DMS 273 treated with DMSO at 0.1 percent for 48 hours (cell line): ENCODE measurements at regions not wholly inside any gene's neighbourhood (a gene's known extent, or its start where the extent isn't known, plus 50 kb on each side); places are given as distances from the start of the nearest gene placed in this dataset.
"Not testable (repeated sequence)": the region's sequence is repeated elsewhere in the genome, so short reads cannot be mapped to it uniquely, and the experiment has no call there.

Experiments
- DNase-seq: peaks from one replicate; lab custom pipeline; 2025; lab: John Stamatoyannopoulos, UW

- DNase-seq = not testable (repeated sequence)
Observed at GRCh38 chr13:74718232-74718842, 584.1 kb upstream of the KLF12 start.

DNA sequence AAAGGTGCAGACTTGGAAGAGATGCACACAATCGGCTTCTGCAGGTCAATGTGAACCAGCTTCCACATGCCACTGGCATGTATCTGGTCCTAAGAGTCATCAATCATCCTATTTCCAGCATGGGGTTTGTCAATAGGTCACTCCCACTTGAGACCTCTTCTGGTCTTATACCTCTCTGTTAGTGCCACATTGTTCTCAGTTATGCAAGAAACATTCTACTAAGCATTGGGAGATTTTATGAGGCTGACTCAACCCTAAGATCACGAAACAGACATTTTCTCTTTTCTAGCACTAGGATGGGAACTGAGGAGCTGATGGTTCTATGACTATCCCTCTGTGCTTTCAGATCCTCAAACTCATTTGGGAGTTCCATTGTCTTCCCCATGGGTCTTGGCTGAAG lies 581.5 kb upstream of the KLF12 start:
- no peak for DNase-seq

DNA sequence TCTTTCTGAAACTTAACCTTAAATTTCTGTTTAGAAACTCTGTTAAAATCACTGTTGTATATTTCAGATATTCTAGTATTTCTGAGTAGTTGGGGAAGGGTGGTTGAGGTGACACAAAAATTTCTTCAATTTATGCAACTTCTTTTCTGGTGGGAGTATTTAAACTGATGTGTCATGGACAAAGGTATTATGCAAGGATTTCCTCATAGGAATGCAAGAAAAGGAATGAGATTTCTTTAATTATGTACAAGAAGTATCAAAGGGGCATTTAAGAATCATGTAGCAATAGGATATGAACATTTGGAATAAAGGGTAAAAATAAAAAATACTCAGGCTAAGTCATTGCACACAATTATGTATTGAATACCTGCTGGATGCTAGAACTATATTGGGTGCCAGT lies 575.8 kb upstream of the KLF12 start:
- no peak for DNase-seq

GRCh38 chr13:74709226-74709625 lies 575.0 kb upstream of the KLF12 start:
- DNase-seq = no peak

- DNase-seq = no peak
Observed at GRCh38 chr13:74708629-74709028, 574.4 kb upstream of the KLF12 start.

- no peak for DNase-seq
Observed at GRCh38 chr13:74707291-74707690, 573.1 kb upstream of the KLF12 start.

DNA sequence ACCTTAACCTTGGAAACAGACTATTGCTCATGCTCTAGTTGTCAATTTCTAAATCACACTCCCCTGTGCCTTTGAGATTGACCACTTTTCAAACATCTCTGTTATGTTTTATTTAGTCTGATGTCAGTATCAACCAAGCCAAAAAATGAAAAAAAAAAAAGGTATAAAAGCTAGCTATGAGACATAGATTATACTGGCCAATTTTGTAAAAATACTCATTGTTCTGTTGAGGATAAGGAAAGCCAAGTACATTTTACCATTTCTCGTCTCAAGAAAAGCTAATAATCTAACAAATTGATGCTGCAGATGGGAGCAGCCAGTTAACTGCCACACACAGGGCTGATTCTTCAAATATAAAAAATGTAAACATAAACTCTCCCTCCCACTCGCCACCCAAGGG lies 572.6 kb upstream of the KLF12 start:
- no peak for DNase-seq

DNA sequence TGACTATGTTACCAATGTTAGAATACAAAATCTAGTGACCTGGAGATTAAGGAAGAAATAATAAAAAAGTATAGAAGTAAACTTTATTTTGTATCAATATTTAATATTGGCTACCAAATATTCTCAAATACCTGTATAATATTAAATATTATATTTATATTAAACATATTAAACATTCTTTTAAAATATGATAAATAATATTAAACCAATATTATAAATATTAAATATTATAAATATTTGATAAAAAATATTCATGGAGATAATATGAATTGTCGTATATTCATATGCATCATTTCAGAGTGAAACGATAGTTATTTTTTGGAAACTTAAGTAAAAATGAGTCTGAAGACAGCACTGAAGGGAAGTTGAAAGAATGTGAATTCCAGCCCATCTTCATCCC lies 571.2 kb upstream of the KLF12 start:
- no peak for DNase-seq

DNA sequence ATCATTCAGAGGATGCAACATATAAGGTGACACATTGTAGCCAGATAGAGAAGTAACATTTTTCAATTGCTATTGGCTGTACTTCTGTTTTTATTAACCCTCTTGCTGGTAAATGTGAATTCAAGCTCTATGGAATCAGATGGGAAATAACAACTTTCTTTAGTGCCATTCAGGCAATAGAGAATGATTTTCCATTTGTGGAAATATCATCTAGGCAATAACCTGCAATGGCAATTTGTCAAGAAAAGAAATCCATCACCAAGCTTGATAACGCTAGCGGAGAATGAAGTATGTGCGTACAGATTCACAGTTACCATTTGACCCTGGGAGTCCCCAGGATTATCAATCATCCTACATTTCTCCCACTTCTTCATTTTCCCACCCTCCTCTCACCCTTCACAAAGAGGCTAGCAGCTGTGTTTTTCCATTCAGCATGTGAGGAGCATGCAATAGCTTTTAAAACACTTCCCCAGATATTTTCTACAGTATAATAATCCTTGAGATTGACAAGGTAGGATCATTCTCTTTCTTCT lies 569.7 kb upstream of the KLF12 start:
- DNase-seq = no peak

- DNase-seq = no peak
Observed at GRCh38 chr13:74696148-74696922, 562.1 kb upstream of the KLF12 start.

- no peak for DNase-seq
Observed at GRCh38 chr13:74695021-74695800, 561.0 kb upstream of the KLF12 start.

DNA sequence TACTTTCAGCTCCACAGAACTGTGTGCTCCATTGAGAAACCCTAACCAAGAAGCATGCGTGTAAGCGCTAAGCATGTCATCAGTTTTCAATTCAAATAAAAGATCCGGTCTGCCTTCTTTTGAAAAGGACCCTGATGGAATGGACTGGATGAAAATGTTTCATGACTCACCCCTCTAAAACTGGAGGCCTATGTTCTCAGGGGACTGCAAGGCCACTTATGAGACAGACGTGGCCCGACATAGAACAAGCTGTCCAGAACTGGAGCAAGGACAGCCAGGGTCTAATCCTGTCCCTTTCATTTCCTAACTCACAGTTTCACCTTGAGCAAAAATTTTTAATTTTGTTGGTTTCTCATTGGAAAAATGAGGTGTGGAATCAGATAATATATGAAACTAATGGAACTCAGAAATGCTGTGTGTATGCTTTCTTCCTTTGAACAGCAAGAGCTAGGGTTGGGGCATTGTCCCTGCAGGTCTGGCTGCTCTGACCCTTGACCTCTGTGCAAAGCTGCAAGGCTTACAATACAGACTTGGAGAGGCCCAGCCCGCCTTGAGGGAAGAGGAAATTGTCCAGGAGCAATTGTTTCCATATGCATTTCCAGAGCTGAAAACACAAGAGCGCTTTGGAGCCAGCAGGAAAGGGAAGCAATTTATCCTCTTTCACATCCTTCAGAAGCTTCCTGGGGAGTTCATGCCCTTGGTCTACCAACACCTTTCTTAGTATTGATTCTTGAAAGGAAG lies 553.4 kb upstream of the KLF12 start:
- no peak for DNase-seq

DNA sequence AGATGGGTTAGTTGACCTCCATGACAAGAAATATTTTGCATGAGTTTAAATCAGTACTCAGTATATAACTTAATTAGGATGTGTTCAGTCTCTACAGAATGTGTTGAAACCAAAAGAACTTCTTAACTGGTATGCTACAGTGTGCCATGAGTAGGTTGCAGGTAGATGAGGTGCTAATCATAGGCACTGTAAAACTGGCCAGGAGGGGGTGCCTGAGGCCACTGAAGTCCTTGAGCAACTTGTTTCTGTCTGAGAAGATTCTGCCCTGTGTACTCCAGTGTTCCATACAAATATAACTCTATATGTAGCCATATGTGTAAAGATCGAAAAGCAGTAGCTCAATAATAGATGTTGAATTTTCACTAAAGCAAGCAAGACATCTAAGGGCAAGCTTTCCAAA lies 549.2 kb upstream of the KLF12 start:
- DNase-seq = no peak

- DNase-seq = no peak
Observed at GRCh38 chr13:74682746-74683145, 548.5 kb upstream of the KLF12 start.

DNA sequence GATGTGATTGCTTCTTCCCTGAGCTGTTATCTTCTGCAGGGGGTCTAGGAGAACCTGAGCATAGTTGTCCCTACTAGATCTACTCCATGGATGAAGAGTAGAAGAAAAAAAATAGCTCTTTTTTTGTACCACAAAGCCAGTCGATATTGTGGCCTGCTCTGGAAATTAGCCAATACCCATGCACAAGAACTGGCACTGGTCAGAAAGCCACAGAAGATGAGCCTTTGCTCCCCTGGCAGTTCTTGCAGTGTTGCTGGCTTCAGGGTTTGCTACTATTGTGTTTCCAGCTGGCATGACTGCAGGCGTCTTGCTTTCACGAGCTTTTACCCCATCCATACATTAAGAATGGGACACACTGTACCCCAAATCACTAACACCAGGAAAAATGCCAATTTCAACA lies 547.7 kb upstream of the KLF12 start:
- no peak for DNase-seq

DNA sequence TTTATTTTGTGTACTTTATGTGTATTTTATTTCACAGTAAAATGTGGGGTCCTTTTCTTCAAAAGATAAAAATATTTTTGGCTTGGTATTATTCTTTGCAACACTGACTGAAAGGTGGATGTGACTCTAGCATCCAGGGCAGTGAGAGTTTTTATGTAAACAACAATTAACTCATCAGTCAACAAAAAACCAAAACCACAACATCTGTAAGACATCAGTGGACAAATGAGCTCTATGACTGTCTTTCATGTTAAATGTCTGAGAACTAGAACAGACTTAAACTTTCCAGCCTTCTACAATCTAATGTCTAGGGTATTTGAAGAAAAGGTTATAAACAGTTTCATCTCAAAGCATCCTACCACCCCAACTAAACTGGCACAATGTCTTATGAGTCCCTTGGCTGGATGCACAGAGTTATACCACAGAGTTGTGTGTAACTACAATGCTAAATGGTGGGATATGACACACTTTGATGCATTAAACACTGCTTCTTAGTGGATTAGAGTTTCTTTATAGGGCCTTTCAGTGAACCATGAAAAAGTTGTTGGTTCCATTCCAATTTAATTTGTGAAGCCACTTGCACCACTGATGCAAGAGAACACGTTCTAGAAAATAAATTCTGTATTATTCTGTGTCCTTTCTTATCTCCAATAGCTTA lies 544.2 kb upstream of the KLF12 start:
- no peak for DNase-seq

DNA sequence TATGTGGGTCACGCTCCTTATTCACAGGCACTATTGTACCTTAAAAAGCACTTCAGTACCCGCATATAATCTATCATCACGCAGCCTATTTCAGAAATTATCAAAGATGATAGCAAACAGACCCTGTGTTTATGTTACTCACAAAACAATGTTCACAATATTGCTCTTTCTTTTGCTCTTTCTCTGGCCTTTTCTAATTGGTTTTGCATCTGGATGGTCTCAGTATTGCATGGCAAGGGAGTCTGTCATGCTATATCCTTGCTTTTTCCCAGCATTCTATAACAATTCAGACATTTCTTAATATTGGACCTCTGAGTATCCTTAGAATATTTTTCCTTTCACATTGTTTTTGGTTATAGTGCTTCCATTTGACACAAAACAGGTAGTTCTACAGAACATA lies 541.8 kb upstream of the KLF12 start:
- DNase-seq = no peak

GRCh38 chr13:74675182-74675581 lies 541.0 kb upstream of the KLF12 start:
- no peak for DNase-seq

DNA sequence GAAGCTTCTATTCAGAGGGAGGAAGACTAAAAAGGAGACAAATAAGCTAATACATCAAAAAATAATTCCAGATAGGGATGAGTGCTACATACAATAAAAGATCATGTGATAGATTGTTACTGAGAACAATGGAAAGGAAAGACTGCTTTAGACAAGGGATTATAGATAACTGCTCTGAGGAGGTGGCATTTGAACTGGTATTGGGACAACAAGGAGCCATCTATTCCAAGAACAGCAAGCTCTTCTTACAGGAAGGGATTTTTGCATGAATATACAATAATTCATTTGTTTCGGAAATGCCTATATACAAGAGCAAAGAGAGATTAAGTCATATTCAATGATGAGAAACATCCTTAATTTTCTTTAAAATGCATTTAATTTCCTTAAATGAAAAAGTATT lies 540.5 kb upstream of the KLF12 start:
- DNase-seq = no peak

- DNase-seq = no peak
Observed at GRCh38 chr13:74669149-74669548, 534.9 kb upstream of the KLF12 start.

GRCh38 chr13:74667656-74668203 lies 533.5 kb upstream of the KLF12 start:
- DNase-seq = no peak
